ENCODE measurements at regions not wholly inside any gene's neighbourhood (a gene's known extent, or its start where the extent isn't known, plus 50 kb on each side); places are given as distances from the start of the nearest gene placed in this dataset.
A peak's percentile ranks its signal among the peaks of the same experiment; 100 is the strongest.

DNA sequence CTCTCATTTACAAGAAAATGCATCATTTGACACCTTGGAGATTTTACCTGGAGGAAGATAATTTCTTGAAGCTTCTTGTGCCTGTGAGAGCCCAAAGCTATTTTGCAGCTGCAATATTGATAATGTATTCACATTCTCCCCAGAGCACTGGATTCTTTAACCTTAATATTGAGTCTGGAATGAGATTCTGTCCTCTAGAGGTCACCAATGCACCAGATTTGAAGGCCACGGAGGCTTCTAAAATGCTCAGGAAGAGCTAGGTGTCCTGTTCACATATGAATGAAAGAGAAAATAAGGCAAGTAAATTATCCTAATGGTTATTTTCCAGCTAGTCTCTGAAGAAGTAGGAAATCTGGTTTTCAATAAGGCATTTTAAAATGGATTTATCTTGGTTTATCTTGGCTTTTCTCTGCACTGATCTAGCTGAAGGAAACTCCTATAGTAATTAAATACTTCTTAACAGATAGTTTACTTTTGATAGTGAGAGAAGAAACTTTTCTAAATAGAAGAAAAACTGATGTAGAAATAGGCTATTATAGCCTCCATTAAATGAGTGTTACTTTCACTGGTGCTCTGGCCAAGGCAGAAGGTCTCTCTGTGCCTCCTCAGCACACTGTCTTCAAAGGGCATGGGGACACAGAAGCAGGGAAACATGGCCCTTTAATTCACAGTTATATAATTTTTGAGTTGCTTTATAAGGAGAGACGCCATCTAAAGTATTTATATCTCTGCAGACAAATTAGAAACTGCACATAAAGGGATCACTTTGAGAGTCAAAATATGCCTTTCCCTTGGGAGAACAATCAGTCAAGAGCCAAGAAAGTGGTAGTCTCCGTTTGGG is 297.0 kb upstream of the ACTBL2 start:
- peaks cover 15% of the 10 kb centered on the region for H3K4me1 ChIP-seq (ENCODE audit: insufficient read depth, low read length)
- no peaks in the 10 kb centered on the region for H3K27me3 ChIP-seq (ENCODE audit: insufficient read depth, low read length)
- no peaks in the 10 kb centered on the region for H3K36me3 ChIP-seq (ENCODE audit: insufficient read depth, low read length)
- no peaks in the 10 kb centered on the region for H3K9me3 ChIP-seq (ENCODE audit: low read length)
- no peak overlapping the region for H3K4me3 ChIP-seq (ENCODE audit: low read length)
- H2AFZ ChIP-seq (ENCODE audit: low read depth, low read length) = no peak overlapping the region

- Histone ChIP-seq H3K27me3 (ENCODE audit: insufficient read depth, low read length) (no peaks in the 10 kb centered on the region), H2AFZ (ENCODE audit: low read depth, low read length) (peak overlapping the region; percentile 10), H3K4me1 (ENCODE audit: insufficient read depth, low read length) (peaks cover 15% of the 10 kb centered on the region), H3K9me3 (ENCODE audit: low read length) (no peaks in the 10 kb centered on the region), H3K4me3 (ENCODE audit: low read length) (no peak overlapping the region), H3K36me3 (ENCODE audit: insufficient read depth, low read length) (no peaks in the 10 kb centered on the region)
These were observed 296.0 kb upstream of the ACTBL2 start for GRCh38 chr5:57778501-57779091.

GRCh38 chr5:57777174-57777581 is 294.6 kb upstream of the ACTBL2 start:
- Histone ChIP-seq H3K4me1 (ENCODE audit: insufficient read depth, low read length) (peaks cover 12% of the 10 kb centered on the region), H3K36me3 (ENCODE audit: insufficient read depth, low read length) (no peaks in the 10 kb centered on the region), H3K4me3 (ENCODE audit: low read length) (no peak overlapping the region), H2AFZ (ENCODE audit: low read depth, low read length) (no peak overlapping the region), H3K27me3 (ENCODE audit: insufficient read depth, low read length) (no peaks in the 10 kb centered on the region), H3K9me3 (ENCODE audit: low read length) (no peaks in the 10 kb centered on the region)

GRCh38 chr5:57776035-57776434 is 293.4 kb upstream of the ACTBL2 start:
- no peaks in the 10 kb centered on the region for H3K9me3 ChIP-seq (ENCODE audit: low read length)
- no peak overlapping the region for H3K4me3 ChIP-seq (ENCODE audit: low read length)
- no peaks in the 10 kb centered on the region for H3K36me3 ChIP-seq (ENCODE audit: insufficient read depth, low read length)
- no peaks in the 10 kb centered on the region for H3K27me3 ChIP-seq (ENCODE audit: insufficient read depth, low read length)
- no peak overlapping the region for H2AFZ ChIP-seq (ENCODE audit: low read depth, low read length)
- H3K4me1 ChIP-seq (ENCODE audit: insufficient read depth, low read length) = peaks cover 12% of the 10 kb centered on the region

DNA sequence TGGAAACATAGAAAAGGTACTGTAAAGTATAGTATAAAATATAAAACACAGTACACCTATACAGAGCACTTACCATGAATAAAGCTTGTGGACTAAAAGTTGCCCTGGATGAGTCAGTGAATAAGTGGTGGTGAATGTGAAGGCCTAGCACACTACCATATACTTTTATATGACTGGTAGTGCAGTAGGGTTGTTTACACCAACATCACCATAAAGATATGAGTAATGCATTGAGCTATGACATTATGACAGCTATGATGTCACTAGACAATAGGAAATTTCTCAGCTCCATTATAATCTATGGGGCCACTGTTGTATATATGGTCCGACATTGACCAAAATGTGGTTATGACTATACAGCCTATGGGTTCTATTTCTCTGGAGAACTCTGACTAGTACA is 291.8 kb upstream of the ACTBL2 start:
- H3K4me1 ChIP-seq (ENCODE audit: insufficient read depth, low read length) = peaks cover 8% of the 10 kb centered on the region
- H3K9me3 ChIP-seq (ENCODE audit: low read length) = no peaks in the 10 kb centered on the region
- no peak overlapping the region for H3K4me3 ChIP-seq (ENCODE audit: low read length)
- no peaks in the 10 kb centered on the region for H3K36me3 ChIP-seq (ENCODE audit: insufficient read depth, low read length)
- no peaks in the 10 kb centered on the region for H3K27me3 ChIP-seq (ENCODE audit: insufficient read depth, low read length)
- no peak overlapping the region for H2AFZ ChIP-seq (ENCODE audit: low read depth, low read length)

DNA sequence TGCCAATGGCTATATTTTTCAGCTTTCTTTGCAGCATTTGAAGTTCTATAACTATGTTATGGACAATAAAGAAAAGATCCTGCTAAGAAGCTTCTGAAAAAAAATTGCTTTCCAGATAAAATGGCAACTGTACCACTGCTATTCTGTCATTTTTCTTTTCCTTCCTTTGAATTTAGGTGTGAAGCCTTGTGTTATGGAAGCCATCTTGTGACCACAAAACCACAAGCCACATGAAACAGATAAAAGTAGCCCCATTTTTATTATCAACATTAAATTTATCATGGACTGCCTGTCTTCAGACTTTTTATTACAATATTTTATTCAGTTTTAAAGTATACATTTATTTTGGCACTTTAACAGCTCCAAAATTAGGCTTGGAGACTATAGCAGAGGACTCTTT is 289.9 kb upstream of the ACTBL2 start:
- Histone ChIP-seq H3K4me1 (ENCODE audit: insufficient read depth, low read length) (no peaks in the 10 kb centered on the region), H3K4me3 (ENCODE audit: low read length) (no peak overlapping the region), H3K27me3 (ENCODE audit: insufficient read depth, low read length) (no peaks in the 10 kb centered on the region), H3K36me3 (ENCODE audit: insufficient read depth, low read length) (no peaks in the 10 kb centered on the region), H2AFZ (ENCODE audit: low read depth, low read length) (no peak overlapping the region), H3K9me3 (ENCODE audit: low read length) (peaks cover 1% of the 10 kb centered on the region)

- Histone ChIP-seq H3K4me3 (ENCODE audit: low read length) (no peak overlapping the region), H3K4me1 (ENCODE audit: insufficient read depth, low read length) (no peaks in the 10 kb centered on the region), H2AFZ (ENCODE audit: low read depth, low read length) (no peak overlapping the region)
These were observed 287.4 kb upstream of the ACTBL2 start for GRCh38 chr5:57770039-57770438.

GRCh38 chr5:57768745-57769144 is 286.1 kb upstream of the ACTBL2 start:
- H3K9me3 ChIP-seq (ENCODE audit: low read length) = peaks cover 1% of the 10 kb centered on the region
- H3K27me3 ChIP-seq (ENCODE audit: insufficient read depth, low read length) = no peaks in the 10 kb centered on the region
- no peaks in the 10 kb centered on the region for H3K4me1 ChIP-seq (ENCODE audit: insufficient read depth, low read length)
- no peaks in the 10 kb centered on the region for H3K36me3 ChIP-seq (ENCODE audit: insufficient read depth, low read length)
- no peak overlapping the region for H3K4me3 ChIP-seq (ENCODE audit: low read length)
- no peak overlapping the region for H2AFZ ChIP-seq (ENCODE audit: low read depth, low read length)

More at GRCh38 chr5:57770039-57770438, 287.4 kb upstream of the ACTBL2 start:
- Histone ChIP-seq H3K36me3 (ENCODE audit: insufficient read depth, low read length) (no peaks in the 10 kb centered on the region), H3K27me3 (ENCODE audit: insufficient read depth, low read length) (no peaks in the 10 kb centered on the region), H3K9me3 (ENCODE audit: low read length) (peaks cover 1% of the 10 kb centered on the region)

- Histone ChIP-seq H3K4me1 (ENCODE audit: insufficient read depth, low read length) (no peaks in the 10 kb centered on the region), H3K4me3 (ENCODE audit: low read length) (no peak overlapping the region), H3K9me3 (ENCODE audit: low read length) (peaks cover 3% of the 10 kb centered on the region), H2AFZ (ENCODE audit: low read depth, low read length) (no peak overlapping the region), H3K27me3 (ENCODE audit: insufficient read depth, low read length) (no peaks in the 10 kb centered on the region), H3K36me3 (ENCODE audit: insufficient read depth, low read length) (no peaks in the 10 kb centered on the region)
These were observed 282.0 kb upstream of the ACTBL2 start for GRCh38 chr5:57764479-57765089.

DNA sequence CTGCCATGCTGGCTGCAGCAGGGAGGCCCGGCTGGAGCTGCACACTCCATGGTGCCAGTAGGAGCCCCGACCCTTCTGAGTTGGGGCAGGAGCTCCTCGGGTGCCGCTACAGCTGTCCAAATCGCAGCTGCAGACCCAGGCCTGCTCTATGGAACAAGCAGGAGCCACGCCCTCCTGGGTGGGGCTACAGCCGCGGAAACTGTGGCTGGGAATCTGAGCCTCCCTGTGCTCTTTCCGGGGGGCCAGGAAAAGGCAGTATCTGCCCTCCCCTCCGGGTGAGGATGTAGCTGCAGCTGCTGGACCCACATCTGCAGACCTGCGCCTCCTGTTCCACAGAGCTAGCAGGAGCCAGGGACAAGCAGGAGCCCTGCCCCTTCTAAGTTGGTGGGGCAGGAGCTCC is 278.9 kb upstream of the ACTBL2 start:
- H3K4me3 ChIP-seq (ENCODE audit: low read length) = no peak overlapping the region

GRCh38 chr5:57754616-57755015 is 272.0 kb upstream of the ACTBL2 start:
- H3K36me3 ChIP-seq (ENCODE audit: insufficient read depth, low read length) = no peaks in the 10 kb centered on the region
- H2AFZ ChIP-seq (ENCODE audit: low read depth, low read length) = no peak overlapping the region
- no peaks in the 10 kb centered on the region for H3K27me3 ChIP-seq (ENCODE audit: insufficient read depth, low read length)
- H3K4me3 ChIP-seq (ENCODE audit: low read length) = no peak overlapping the region
- no peaks in the 10 kb centered on the region for H3K4me1 ChIP-seq (ENCODE audit: insufficient read depth, low read length)
- no peaks in the 10 kb centered on the region for H3K9me3 ChIP-seq (ENCODE audit: low read length)

More for the DNA sequence above, 278.9 kb upstream of the ACTBL2 start:
- Histone ChIP-seq H3K9me3 (ENCODE audit: low read length) (peaks cover 2% of the 10 kb centered on the region), H3K4me1 (ENCODE audit: insufficient read depth, low read length) (no peaks in the 10 kb centered on the region), H3K27me3 (ENCODE audit: insufficient read depth, low read length) (no peaks in the 10 kb centered on the region), H2AFZ (ENCODE audit: low read depth, low read length) (no peak overlapping the region), H3K36me3 (ENCODE audit: insufficient read depth, low read length) (no peaks in the 10 kb centered on the region)

- H3K27me3 ChIP-seq (ENCODE audit: insufficient read depth, low read length) = no peaks in the 10 kb centered on the region
- H3K4me3 ChIP-seq (ENCODE audit: low read length) = no peak overlapping the region
- H3K9me3 ChIP-seq (ENCODE audit: low read length) = no peaks in the 10 kb centered on the region
- no peak overlapping the region for H2AFZ ChIP-seq (ENCODE audit: low read depth, low read length)
- H3K36me3 ChIP-seq (ENCODE audit: insufficient read depth, low read length) = no peaks in the 10 kb centered on the region
- H3K4me1 ChIP-seq (ENCODE audit: insufficient read depth, low read length) = no peaks in the 10 kb centered on the region
These were observed 270.8 kb upstream of the ACTBL2 start for GRCh38 chr5:57753446-57753845.

DNA sequence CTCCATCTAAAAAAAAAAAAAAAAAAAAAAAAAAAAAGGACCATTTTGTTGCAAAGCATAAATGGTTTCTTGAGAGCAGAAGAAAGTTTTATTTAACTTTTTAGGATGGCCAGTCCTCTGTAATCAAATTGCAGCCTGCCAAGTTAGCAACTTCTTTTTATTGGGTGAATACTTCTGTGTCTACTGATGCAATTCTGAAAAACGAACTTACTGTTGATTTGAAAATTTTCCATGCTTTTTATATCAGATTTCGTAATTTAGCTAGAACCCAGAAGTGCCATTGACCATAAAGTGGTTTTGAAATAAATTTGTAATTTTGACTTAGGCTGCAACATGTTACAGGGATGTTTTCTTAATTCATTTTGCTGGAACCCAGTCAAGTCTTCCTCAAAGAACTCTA is 269.1 kb upstream of the ACTBL2 start:
- no peak overlapping the region for H2AFZ ChIP-seq (ENCODE audit: low read depth, low read length)
- H3K9me3 ChIP-seq (ENCODE audit: low read length) = no peaks in the 10 kb centered on the region
- no peaks in the 10 kb centered on the region for H3K4me1 ChIP-seq (ENCODE audit: insufficient read depth, low read length)
- H3K4me3 ChIP-seq (ENCODE audit: low read length) = no peak overlapping the region
- no peaks in the 10 kb centered on the region for H3K27me3 ChIP-seq (ENCODE audit: insufficient read depth, low read length)
- H3K36me3 ChIP-seq (ENCODE audit: insufficient read depth, low read length) = no peaks in the 10 kb centered on the region
